K562 (cell line): ENCODE measurements at regions not wholly inside any gene's neighbourhood (a gene's known extent, or its start where the extent isn't known, plus 50 kb on each side); places are given as distances from the start of the nearest gene placed in this dataset.
"Not testable (repeated sequence)": the region's sequence is repeated elsewhere in the genome, so short reads cannot be mapped to it uniquely, and the experiment has no call there.

Experiments
- EP300 ChIP-seq: IDR thresholded peaks from 2 replicates; pipeline ENCODE4 v1.6.1; 2012; ENCODE audit warnings: low read length, improper control_type of control experiment
- ESRRA ChIP-seq: fragments of 450-650 bp; IDR thresholded peaks from 2 replicates; pipeline ENCODE4 v1.6.1; 2014; ENCODE audit warnings: low read depth, mild to moderate bottlenecking, moderate library complexity, borderline replicate concordance
- GTF2F1 ChIP-seq: IDR thresholded peaks from 2 replicates; pipeline ENCODE4 v1.6.1; 2011; ENCODE audit warnings: low read depth, low read length, improper control_type of control experiment
- KDM1A ChIP-seq, 2 experiments: fragments of 450-650 bp; IDR thresholded peaks; 2 replicates each; pipeline ENCODE4 v1.6.1; 2016; ENCODE audit warnings: mild to moderate bottlenecking in 2 of 2
- SMARCC2 ChIP-seq: fragments of 450-650 bp; IDR thresholded peaks from 2 replicates; pipeline ENCODE4 v1.6.1; 2017; ENCODE audit warnings: antibody characterized with exemption, moderate library complexity, mild to moderate bottlenecking, low read depth
- ZC3H8 ChIP-seq: fragments of 450-650 bp; IDR thresholded peaks from 2 replicates; pipeline ENCODE4 v1.6.1; 2017
- TF ChIP-seq, protein P1 (sequence below): fragments of 200-800 bp; sonication (Bioruptor generic); IDR thresholded peaks from 2 replicates; pipeline ENCODE4 v1.6.1; 2016; ENCODE audit warnings: missing genetic modification characterization, missing compliant biosample characterization
- TF ChIP-seq, protein P2 (sequence below), 2 experiments: fragments of 250-450 bp in 1 of 2; fragments of 450-650 bp in 1 of 2; sonication (Bioruptor Pico) in 1 of 2; IDR thresholded peaks; 2 replicates each; pipeline versions ENCODE4 v1.6.1 to v1.8.0; 2016 to 2021; ENCODE audit warnings: mild to moderate bottlenecking in 2 of 2, moderate library complexity in 2 of 2, missing compliant biosample characterization in 1 of 2, missing genetic modification characterization in 1 of 2
- TF ChIP-seq, protein P3 (sequence below): fragments of 250-450 bp; sonication (Bioruptor Pico); IDR thresholded peaks from 2 replicates; pipeline ENCODE4 v1.8.0; 2021; ENCODE audit warnings: moderate library complexity, mild to moderate bottlenecking, inconsistent platforms
- TF ChIP-seq, protein P4 (sequence below), 3 experiments: IDR thresholded peaks in 2 of 3; conservative IDR thresholded peaks in 1 of 3; 2 replicates each; pipeline ENCODE4 v1.5.1; 2011 to 2012; ENCODE audit warnings: low read length in 3 of 3, mild to moderate bottlenecking in 3 of 3, control low read depth in 2 of 3, improper control_type of control experiment in 1 of 3, inconsistent platforms in 1 of 3, low read depth in 1 of 3, mixed read lengths in 1 of 3, moderate library complexity in 1 of 3; ENCODE audit not compliant: insufficient read depth in 2 of 3

DNA sequence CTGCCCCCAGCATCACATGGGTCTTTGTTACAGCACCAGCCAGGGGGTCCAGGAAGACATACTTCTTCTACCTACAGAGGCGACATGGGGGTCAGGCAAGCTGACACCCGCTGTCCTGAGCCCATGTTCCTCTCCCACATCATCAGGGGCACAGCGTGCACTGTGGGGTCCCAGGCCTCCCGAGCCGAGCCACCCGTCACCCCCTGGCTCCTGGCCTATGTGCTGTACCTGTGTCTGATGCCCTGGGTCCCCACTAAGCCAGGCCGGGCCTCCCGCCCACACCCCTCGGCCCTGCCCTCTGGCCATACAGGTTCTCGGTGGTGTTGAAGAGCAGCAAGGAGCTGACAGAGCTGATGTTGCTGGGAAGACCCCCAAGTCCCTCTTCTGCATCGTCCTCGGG lies 434.2 kb downstream of the OR4F29 start:
- TF ChIP-seq KDM1A (IDR thresholded peaks at IDR 0.05); SMARCC2; ESRRA; EP300; ZC3H8; GTF2F1: not testable (repeated sequence)
- TF ChIP-seq, protein P1, sequence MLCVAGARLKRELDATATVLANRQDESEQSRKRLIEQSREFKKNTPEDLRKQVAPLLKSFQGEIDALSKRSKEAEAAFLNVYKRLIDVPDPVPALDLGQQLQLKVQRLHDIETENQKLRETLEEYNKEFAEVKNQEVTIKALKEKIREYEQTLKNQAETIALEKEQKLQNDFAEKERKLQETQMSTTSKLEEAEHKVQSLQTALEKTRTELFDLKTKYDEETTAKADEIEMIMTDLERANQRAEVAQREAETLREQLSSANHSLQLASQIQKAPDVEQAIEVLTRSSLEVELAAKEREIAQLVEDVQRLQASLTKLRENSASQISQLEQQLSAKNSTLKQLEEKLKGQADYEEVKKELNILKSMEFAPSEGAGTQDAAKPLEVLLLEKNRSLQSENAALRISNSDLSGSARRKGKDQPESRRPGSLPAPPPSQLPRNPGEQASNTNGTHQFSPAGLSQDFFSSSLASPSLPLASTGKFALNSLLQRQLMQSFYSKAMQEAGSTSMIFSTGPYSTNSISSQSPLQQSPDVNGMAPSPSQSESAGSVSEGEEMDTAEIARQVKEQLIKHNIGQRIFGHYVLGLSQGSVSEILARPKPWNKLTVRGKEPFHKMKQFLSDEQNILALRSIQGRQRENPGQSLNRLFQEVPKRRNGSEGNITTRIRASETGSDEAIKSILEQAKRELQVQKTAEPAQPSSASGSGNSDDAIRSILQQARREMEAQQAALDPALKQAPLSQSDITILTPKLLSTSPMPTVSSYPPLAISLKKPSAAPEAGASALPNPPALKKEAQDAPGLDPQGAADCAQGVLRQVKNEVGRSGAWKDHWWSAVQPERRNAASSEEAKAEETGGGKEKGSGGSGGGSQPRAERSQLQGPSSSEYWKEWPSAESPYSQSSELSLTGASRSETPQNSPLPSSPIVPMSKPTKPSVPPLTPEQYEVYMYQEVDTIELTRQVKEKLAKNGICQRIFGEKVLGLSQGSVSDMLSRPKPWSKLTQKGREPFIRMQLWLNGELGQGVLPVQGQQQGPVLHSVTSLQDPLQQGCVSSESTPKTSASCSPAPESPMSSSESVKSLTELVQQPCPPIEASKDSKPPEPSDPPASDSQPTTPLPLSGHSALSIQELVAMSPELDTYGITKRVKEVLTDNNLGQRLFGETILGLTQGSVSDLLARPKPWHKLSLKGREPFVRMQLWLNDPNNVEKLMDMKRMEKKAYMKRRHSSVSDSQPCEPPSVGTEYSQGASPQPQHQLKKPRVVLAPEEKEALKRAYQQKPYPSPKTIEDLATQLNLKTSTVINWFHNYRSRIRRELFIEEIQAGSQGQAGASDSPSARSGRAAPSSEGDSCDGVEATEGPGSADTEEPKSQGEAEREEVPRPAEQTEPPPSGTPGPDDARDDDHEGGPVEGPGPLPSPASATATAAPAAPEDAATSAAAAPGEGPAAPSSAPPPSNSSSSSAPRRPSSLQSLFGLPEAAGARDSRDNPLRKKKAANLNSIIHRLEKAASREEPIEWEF (CRISPR knock-in tag): not testable (repeated sequence)
- TF ChIP-seq, protein P2, sequence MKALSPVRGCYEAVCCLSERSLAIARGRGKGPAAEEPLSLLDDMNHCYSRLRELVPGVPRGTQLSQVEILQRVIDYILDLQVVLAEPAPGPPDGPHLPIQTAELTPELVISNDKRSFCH (CRISPR knock-in tag; IDR thresholded peaks at IDR 0.05): not testable (repeated sequence)
- TF ChIP-seq, protein P2 (tag; IDR thresholded peaks at IDR 0.05): not testable (repeated sequence)
- TF ChIP-seq, protein P3, sequence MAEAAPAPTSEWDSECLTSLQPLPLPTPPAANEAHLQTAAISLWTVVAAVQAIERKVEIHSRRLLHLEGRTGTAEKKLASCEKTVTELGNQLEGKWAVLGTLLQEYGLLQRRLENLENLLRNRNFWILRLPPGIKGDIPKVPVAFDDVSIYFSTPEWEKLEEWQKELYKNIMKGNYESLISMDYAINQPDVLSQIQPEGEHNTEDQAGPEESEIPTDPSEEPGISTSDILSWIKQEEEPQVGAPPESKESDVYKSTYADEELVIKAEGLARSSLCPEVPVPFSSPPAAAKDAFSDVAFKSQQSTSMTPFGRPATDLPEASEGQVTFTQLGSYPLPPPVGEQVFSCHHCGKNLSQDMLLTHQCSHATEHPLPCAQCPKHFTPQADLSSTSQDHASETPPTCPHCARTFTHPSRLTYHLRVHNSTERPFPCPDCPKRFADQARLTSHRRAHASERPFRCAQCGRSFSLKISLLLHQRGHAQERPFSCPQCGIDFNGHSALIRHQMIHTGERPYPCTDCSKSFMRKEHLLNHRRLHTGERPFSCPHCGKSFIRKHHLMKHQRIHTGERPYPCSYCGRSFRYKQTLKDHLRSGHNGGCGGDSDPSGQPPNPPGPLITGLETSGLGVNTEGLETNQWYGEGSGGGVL: not testable (repeated sequence)
- TF ChIP-seq, protein P4, sequence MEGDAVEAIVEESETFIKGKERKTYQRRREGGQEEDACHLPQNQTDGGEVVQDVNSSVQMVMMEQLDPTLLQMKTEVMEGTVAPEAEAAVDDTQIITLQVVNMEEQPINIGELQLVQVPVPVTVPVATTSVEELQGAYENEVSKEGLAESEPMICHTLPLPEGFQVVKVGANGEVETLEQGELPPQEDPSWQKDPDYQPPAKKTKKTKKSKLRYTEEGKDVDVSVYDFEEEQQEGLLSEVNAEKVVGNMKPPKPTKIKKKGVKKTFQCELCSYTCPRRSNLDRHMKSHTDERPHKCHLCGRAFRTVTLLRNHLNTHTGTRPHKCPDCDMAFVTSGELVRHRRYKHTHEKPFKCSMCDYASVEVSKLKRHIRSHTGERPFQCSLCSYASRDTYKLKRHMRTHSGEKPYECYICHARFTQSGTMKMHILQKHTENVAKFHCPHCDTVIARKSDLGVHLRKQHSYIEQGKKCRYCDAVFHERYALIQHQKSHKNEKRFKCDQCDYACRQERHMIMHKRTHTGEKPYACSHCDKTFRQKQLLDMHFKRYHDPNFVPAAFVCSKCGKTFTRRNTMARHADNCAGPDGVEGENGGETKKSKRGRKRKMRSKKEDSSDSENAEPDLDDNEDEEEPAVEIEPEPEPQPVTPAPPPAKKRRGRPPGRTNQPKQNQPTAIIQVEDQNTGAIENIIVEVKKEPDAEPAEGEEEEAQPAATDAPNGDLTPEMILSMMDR (IDR thresholded peaks at IDR 0.05 in 2 of 3, conservative IDR thresholded peaks at IDR 0.05 in 1 of 3; ENCODE audit: insufficient read depth in 2 of 3, low read depth in 1 of 3, low read length in 3 of 3): not testable (repeated sequence)
